ENCODE measurements at regions not wholly inside any gene's neighbourhood (a gene's known extent, or its start where the extent isn't known, plus 50 kb on each side); places are given as distances from the start of the nearest gene placed in this dataset.
A peak's percentile ranks its signal among the peaks of the same experiment; 100 is the strongest.
"Not testable (repeated sequence)": the region's sequence is repeated elsewhere in the genome, so short reads cannot be mapped to it uniquely, and the experiment has no call there.

GRCh38 chr4:148539387-148539786 is 97.2 kb upstream of the NR3C2 start:
- DNase-seq (ENCODE audit: low read depth): no peak

GRCh38 chr4:148533851-148534250 is 91.6 kb upstream of the NR3C2 start:
- not testable (repeated sequence) for DNase-seq (ENCODE audit: low read depth)

- DNase-seq (ENCODE audit: low read depth): no peak
Observed at GRCh38 chr4:148530114-148530513, 87.9 kb upstream of the NR3C2 start.

GRCh38 chr4:148527571-148527970 is 85.4 kb upstream of the NR3C2 start:
- DNase-seq (ENCODE audit: low read depth): no peak

- DNase-seq (ENCODE audit: low read depth): no peak
Observed at GRCh38 chr4:148522995-148523394, 80.8 kb upstream of the NR3C2 start.

- DNase-seq (ENCODE audit: low read depth): peak; percentile 65
Observed at GRCh38 chr4:148515248-148515647, 73.0 kb upstream of the NR3C2 start.

- no peak for DNase-seq (ENCODE audit: low read depth)
Observed at GRCh38 chr4:148514581-148514980, 72.4 kb upstream of the NR3C2 start.

- peak; percentile 34 for DNase-seq (ENCODE audit: low read depth)
Observed at GRCh38 chr4:148514041-148514440, 71.8 kb upstream of the NR3C2 start.

- DNase-seq (ENCODE audit: low read depth): no peak
Observed at GRCh38 chr4:148510211-148510610, 68.0 kb upstream of the NR3C2 start.

GRCh38 chr4:148503681-148504080 is 61.5 kb upstream of the NR3C2 start:
- DNase-seq (ENCODE audit: low read depth): no peak

GRCh38 chr4:148497258-148497657 is 55.0 kb upstream of the NR3C2 start:
- DNase-seq (ENCODE audit: low read depth): no peak

GRCh38 chr4:148495463-148495862 is 53.2 kb upstream of the NR3C2 start:
- no peak for DNase-seq (ENCODE audit: low read depth)

Data from HS-5 (cell line).